Common myeloid progenitor, CD34-positive (primary cell): ENCODE measurements at regions not wholly inside any gene's neighbourhood (a gene's known extent, or its start where the extent isn't known, plus 50 kb on each side); places are given as distances from the start of the nearest gene placed in this dataset.
"Not testable (repeated sequence)": the region's sequence is repeated elsewhere in the genome, so short reads cannot be mapped to it uniquely, and the experiment has no call there.

Experiments used
- CTCF ChIA-PET: fragments of 350-600 bp; sonication (Branson Sonifier 250); formaldehyde crosslinking; loops from one replicate; lab custom pipeline; 2021; ENCODE audit warnings: antibody characterized with exemption; lab: Charles Lee
- POLR2A ChIA-PET: fragments of 350-600 bp; sonication (Branson Sonifier 250); formaldehyde crosslinking; loops from one replicate; lab custom pipeline; 2021; ENCODE audit warnings: antibody characterized with exemption; lab: Charles Lee
- DNase-seq, 3 donors: peaks; one replicate each; pipeline versions ENCODE4 v3.0.0 to v3.0.0-alpha.2; 2013
- H3K27ac ChIP-seq, 2 experiments: 1 replicate in 1 of 2; 2 replicates in 1 of 2; pipeline ENCODE4 v1.7.0; 2013; ENCODE audit warnings: inconsistent platforms in 2 of 2, low read length in 2 of 2, mild to moderate bottlenecking in 2 of 2, low read depth in 1 of 2, moderate library complexity in 1 of 2; ENCODE audit not compliant: severe bottlenecking in 2 of 2, insufficient read depth in 1 of 2, poor library complexity in 1 of 2
- H3K27me3 ChIP-seq, 5 experiments: replicated peaks in 2 of 5; 1 replicate in 3 of 5; 2 replicates in 2 of 5; pipeline versions ENCODE4 v1.6.1 to v1.7.0; 2013; ENCODE audit warnings: low read length in 4 of 5, mild to moderate bottlenecking in 2 of 5, moderate library complexity in 2 of 5, inconsistent platforms in 1 of 5; ENCODE audit not compliant: insufficient read depth in 5 of 5, control insufficient read depth in 4 of 5
- H3K36me3 ChIP-seq, 4 experiments: 1 replicate in 2 of 4; 2 replicates in 2 of 4; pipeline versions ENCODE4 v1.6.1 to v1.7.0; 2013; ENCODE audit warnings: low read length in 3 of 4, control low read depth in 1 of 4, mild to moderate bottlenecking in 1 of 4; ENCODE audit not compliant: control insufficient read depth in 4 of 4, insufficient read depth in 4 of 4
- H3K4me1 ChIP-seq, 4 experiments: 1 replicate in 3 of 4; 2 replicates in 1 of 4; pipeline versions ENCODE4 v1.6.1 to v1.7.1; 2013; ENCODE audit warnings: low read length in 3 of 4, mild to moderate bottlenecking in 3 of 4, control low read depth in 1 of 4, inconsistent platforms in 1 of 4, moderate library complexity in 1 of 4; ENCODE audit not compliant: control insufficient read depth in 4 of 4, insufficient read depth in 4 of 4; ENCODE audit errors: control extremely low read depth in 1 of 4
- H3K4me3 ChIP-seq, 7 experiments: 1 replicate in 4 of 7; 2 replicates in 3 of 7; pipeline versions ENCODE4 v1.5.1 to v1.7.0; 2013; ENCODE audit warnings: mild to moderate bottlenecking in 7 of 7, low read length in 6 of 7, moderate library complexity in 6 of 7, inconsistent platforms in 2 of 7, low read depth in 2 of 7, control low read depth in 1 of 7; ENCODE audit not compliant: insufficient read depth in 4 of 7, control insufficient read depth in 1 of 7; ENCODE audit errors: extremely low read depth in 1 of 7
- H3K9me3 ChIP-seq, 5 experiments: 1 replicate in 4 of 5; 2 replicates in 1 of 5; pipeline versions ENCODE4 v1.6.1 to v1.7.1; 2013; ENCODE audit warnings: low read length in 4 of 5, mild to moderate bottlenecking in 2 of 5, inconsistent platforms in 1 of 5, low read depth in 1 of 5, moderate library complexity in 1 of 5; ENCODE audit not compliant: control insufficient read depth in 4 of 5, insufficient read depth in 2 of 5; ENCODE audit errors: control extremely low read depth in 1 of 5
- WGBS: methylation state at CpG from one replicate; pipeline ENCODE4 v1.1.5; 2013; ENCODE audit not compliant: insufficient coverage; 5-methylcytosine and 5-hydroxymethylcytosine counted together

GRCh38 chr14:105632010-105632409 is 105.6 kb downstream of the TMEM121 start:
- WGBS, result 86% methylated on average over 3 of the region's 3 CpGs
- POLR2A ChIA-PET, result no interaction called here
- Histone ChIP-seq H3K27me3 (no peaks in the 10 kb centered on the region), H3K4me1 (no peaks in the 10 kb centered on the region), H3K9me3 (peaks cover 0 to 13% (median 0%) of the 10 kb centered on the region in 5 experiments), H3K4me3 (no peak overlapping the region), H3K36me3 (no peaks in the 10 kb centered on the region), H3K27ac (no peak overlapping the region)
- no peak for DNase-seq
- CTCF ChIA-PET, result no interaction called here

GRCh38 chr14:105633596-105633995 is 107.2 kb downstream of the TMEM121 start:
- CTCF ChIA-PET, H3K36me3 ChIP-seq, H3K27ac ChIP-seq, DNase-seq, POLR2A ChIA-PET, H3K27me3 ChIP-seq, H3K4me1 ChIP-seq, H3K4me3 ChIP-seq: not testable (repeated sequence)
- H3K9me3 ChIP-seq, result peaks cover 0 to 13% (median 0%) of the 10 kb centered on the region in 5 experiments
- 79% methylated on average over 2 of the region's 7 CpGs for WGBS

- Histone ChIP-seq H3K27ac (no peak overlapping the region), H3K9me3 (peaks cover 0 to 13% (median 0%) of the 10 kb centered on the region in 5 experiments), H3K4me1 (no peaks in the 10 kb centered on the region), H3K36me3 (no peaks in the 10 kb centered on the region), H3K4me3 (no peak overlapping the region), H3K27me3 (no peaks in the 10 kb centered on the region)
- POLR2A ChIA-PET, result no interaction called here
- CTCF ChIA-PET, result no interaction called here
- WGBS, result 90% methylated on average over 8 of the region's 22 CpGs
- DNase-seq, result no peak
These were observed 109.2 kb downstream of the TMEM121 start for GRCh38 chr14:105635560-105635959.

GRCh38 chr14:105636021-105636420 is 109.6 kb downstream of the TMEM121 start:
- H3K4me1 ChIP-seq, H3K27ac ChIP-seq, H3K36me3 ChIP-seq, CTCF ChIA-PET, DNase-seq, POLR2A ChIA-PET, H3K27me3 ChIP-seq, H3K4me3 ChIP-seq: not testable (repeated sequence)
- whole genome bisulfite sequencing, result no CpG with 5 or more reads among the region's 7 CpGs
- H3K9me3 ChIP-seq, result peaks cover 0 to 13% (median 0%) of the 10 kb centered on the region in 5 experiments

GRCh38 chr14:105636935-105637334 is 110.6 kb downstream of the TMEM121 start:
- Histone ChIP-seq H3K9me3 (peaks cover 0 to 11% (median 0%) of the 10 kb centered on the region in 5 experiments), H3K4me3 (no peak overlapping the region), H3K27ac (no peak overlapping the region), H3K36me3 (no peaks in the 10 kb centered on the region), H3K4me1 (no peaks in the 10 kb centered on the region), H3K27me3 (no peaks in the 10 kb centered on the region)
- DNase-seq, result no peak
- ChIA-PET POLR2A (no interaction called here), CTCF (no interaction called here)
- WGBS, result 92% methylated on average over 3 of the region's 4 CpGs

- POLR2A ChIA-PET, H3K27me3 ChIP-seq, H3K4me1 ChIP-seq, H3K4me3 ChIP-seq, H3K27ac ChIP-seq, CTCF ChIA-PET, DNase-seq, H3K36me3 ChIP-seq, H3K9me3 ChIP-seq: not testable (repeated sequence)
- no CpG with 5 or more reads among the region's 10 CpGs for WGBS
These were observed 111.0 kb downstream of the TMEM121 start for GRCh38 chr14:105637345-105637744.

GRCh38 chr14:105639969-105640931 is 113.9 kb downstream of the TMEM121 start:
- POLR2A ChIA-PET, H3K4me3 ChIP-seq, H3K27me3 ChIP-seq, H3K4me1 ChIP-seq, H3K27ac ChIP-seq, CTCF ChIA-PET, H3K9me3 ChIP-seq, H3K36me3 ChIP-seq, DNase-seq: not testable (repeated sequence)
- WGBS, result 96% methylated on average over 15 of the region's 33 CpGs
